Ecto neural progenitor cell (in vitro differentiated cells): ENCODE measurements at regions not wholly inside any gene's neighbourhood (a gene's known extent, or its start where the extent isn't known, plus 50 kb on each side); places are given as distances from the start of the nearest gene placed in this dataset.

Experiments
- DNase-seq: peaks from one replicate; pipeline ENCODE4 v3.0.0-alpha.2; 2018; ENCODE audit warnings: low spot score

DNA sequence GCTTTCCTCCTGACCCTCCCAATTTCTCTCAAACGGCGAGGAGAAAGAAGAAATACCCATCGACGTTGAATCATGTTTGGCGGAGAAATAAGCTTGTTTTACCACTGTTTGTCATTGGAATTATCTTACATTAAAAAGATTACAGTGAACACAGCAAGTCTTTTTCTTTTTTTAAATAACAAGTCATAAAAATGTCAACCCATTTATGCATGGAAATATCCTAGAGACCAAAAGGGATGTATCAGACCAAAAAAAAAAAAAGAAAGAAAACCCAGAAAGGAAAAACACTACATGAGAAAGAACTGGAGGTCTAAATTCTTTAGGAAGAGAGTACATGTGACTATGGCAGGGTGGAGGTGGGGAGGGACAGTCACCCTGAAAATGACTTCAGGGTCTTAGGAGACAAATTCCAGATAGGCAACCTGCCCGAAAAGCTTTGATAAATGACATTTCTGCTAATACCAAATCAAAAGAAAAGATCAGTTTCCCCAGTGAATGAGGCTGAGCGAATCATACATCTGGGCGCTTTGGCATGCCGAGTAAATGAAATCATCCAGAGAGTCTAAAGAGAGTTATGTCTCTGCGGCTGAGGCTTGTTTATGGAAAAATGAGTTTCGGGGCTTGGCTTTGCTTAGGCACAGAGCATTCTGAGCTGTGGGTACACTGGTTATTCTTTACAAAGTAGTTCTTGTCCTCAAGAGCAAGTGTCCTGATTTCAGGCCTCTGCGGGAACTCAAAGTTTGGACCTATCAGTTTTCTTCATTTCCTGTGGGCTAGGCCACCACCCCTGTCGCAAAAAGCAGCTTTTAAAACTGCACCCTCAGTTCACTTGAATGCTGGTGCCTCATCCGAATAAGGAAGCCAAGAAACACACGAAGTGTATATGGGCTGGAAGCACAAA lies 110.1 kb upstream of the TGFBR2 start:
- DNase-seq = no peak

GRCh38 chr3:30498587-30498967 lies 107.8 kb upstream of the TGFBR2 start:
- no peak for DNase-seq

DNA sequence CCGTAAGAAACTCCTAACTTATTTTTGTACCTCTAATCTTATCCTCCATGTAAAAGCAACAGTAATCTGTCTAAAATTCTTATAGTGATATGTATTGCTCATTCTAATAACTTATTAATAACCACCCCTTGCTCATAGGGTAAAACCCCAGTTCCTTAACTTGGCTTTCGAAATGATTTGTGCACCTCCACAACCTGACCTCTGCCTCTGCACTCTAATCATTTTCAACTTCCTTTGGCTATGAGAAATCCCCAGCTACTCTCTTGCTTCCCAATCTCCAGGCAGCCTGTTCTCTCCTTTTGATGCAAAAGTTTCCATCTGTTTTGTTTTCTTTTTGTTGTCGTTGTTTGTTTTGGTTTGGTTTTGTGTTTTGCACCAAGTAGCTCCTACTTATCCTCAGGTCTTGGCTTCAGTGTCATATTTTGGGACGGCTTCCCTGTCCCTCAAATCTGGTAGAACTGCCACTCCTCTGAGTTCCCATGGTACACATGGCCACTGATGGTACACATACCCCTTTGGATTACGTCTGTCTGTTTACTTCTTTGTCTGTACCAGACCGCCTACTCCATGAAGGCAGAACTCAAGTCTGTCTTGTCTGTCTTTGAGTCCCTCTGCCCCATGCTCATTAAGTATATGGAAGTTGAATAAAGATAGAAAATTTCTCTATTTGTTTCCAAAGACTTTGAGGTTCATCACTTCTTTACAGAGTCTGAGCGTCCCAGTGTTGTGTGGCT lies 105.6 kb upstream of the TGFBR2 start:
- DNase-seq = no peak

GRCh38 chr3:30501526-30501925 lies 104.9 kb upstream of the TGFBR2 start:
- DNase-seq = no peak

DNA sequence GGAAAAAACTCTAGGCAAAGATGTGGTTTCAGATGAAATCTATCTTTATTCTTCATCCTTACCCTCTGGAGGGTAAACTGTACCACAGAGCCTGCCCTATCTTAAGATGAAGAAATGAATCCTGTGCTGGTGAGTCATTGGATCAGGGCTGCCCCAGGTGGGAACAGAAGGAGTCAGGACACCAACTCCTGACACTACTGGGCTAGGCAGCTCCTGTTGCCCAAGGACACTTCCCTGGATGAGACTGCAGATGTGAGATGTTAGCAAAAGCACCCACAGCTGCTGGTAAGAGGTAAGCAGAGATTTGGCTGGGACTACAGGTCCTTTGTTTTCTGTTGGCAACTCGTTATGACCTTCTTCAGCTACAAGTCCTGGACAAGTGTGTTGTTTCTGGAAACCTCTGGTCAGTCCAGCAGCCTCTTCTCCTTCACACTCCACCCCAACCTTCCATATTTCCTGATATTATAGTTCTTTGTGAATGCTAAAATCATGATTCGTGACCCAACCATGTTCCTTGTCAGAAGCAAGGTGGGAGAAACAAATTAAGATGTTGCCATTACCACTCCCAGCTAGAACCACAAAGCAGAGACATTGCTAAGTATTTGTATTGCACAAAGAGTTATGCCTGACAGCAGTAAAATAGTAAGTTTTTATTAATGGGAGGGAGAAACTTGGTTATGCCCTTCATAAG lies 104.2 kb upstream of the TGFBR2 start:
- DNase-seq = no peak

GRCh38 chr3:30502742-30503073 lies 103.7 kb upstream of the TGFBR2 start:
- DNase-seq = no peak

DNA sequence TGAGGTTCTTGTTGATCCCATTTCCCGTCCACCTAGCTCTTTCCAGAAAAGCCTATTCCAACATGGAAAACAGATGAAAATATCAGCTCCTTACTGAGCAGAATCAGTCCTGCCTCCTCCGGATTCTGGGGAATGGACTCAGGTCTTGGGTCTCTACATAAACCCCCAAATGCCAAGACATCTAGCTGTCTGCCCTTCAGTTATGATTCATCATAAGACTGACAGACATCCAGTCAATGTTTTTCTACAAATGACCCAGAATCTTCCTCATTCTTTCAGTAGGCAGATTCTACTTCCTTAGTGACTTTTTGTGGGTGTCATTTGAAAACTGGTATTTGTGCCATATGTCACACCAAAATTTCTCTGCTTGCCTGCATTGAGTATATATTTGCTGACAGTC lies 103.0 kb upstream of the TGFBR2 start:
- no peak for DNase-seq

DNA sequence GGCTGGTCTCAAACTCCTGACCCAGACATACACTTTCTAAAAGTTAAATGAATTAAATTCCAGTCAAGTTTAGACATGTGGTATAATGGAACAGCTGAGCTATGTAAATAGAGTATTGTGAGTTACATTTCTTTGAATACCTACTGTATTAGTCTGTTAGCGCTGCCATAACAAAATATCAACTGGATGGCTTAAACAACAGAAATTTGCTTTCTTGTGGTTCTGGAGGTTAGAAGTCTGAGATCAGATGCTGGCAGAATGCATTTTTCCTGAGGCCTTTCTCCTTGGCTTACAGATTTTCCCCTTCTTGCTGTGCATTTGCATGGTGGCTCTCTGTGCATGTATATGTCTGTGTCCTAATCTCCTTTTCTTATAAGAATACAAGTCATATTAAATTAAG lies 101.5 kb upstream of the TGFBR2 start:
- DNase-seq = no peak

- DNase-seq = no peak
Observed at GRCh38 chr3:30505866-30506520, 100.4 kb upstream of the TGFBR2 start.

GRCh38 chr3:30508339-30508738 lies 98.1 kb upstream of the TGFBR2 start:
- no peak for DNase-seq

DNA sequence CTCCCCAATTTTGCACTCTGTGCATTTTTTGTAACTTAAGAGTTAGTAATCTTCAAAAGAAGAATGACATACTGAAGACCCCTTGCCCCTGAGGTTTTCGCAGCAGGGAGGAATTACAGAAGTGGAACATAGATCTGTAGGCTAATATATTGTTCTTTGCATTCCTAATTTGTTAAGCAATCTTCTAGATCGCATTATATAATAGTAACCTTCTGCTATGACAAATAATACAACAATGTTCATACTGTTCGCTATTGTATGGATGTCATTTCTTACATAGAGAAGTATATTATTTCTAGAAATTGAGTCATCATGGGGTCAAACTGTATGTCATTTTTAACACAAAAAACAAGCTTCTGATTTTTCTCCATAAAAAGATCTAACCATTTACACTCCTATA lies 95.8 kb upstream of the TGFBR2 start:
- no peak for DNase-seq

- DNase-seq = no peak
Observed at GRCh38 chr3:30511524-30512251, 94.7 kb upstream of the TGFBR2 start.

DNA sequence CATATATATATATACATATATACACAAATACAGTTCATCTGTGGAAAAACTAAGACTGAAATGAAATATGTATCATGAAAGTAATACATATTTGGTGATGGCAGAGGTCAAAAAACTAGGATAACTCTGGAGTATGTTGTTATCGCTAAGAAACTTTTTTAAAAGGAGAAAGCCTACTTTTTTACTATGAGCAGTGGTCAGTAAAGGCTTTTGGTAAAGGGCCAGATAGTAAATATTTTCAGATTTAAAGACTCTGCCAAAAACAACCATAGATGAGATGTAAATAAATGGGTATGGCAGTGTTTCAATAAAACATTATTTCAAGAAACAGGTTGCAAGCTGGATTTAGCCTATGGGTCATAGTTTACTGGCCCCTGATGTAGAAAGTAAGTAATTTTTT lies 93.8 kb upstream of the TGFBR2 start:
- DNase-seq = no peak

GRCh38 chr3:30513374-30514152 lies 92.8 kb upstream of the TGFBR2 start:
- DNase-seq = no peak

GRCh38 chr3:30516238-30516637 lies 90.2 kb upstream of the TGFBR2 start:
- DNase-seq = no peak

- DNase-seq = no peak
Observed at GRCh38 chr3:30518181-30518864, 88.1 kb upstream of the TGFBR2 start.

GRCh38 chr3:30518872-30519271 lies 87.5 kb upstream of the TGFBR2 start:
- DNase-seq = no peak

DNA sequence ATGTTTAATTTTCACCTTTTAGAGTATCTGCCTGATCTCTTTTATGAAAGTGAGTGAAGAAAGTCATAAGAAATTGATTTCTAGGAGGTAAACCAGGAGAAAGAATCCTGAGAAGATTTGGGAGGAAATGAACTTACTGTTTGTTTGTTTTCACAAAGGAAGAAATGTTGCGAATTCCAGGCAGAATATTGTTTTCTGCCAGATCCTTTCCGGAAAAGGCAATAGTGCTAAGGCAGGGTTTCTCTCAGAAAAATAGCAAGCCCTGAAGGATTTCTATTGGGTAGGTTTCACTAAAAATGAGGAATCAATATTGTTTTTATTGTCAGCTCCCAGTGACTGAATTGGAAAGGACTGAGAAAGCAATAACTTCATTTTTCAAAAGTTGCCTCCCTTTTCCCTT lies 85.7 kb upstream of the TGFBR2 start:
- no peak for DNase-seq

- DNase-seq = no peak
Observed at GRCh38 chr3:30521156-30521715, 85.2 kb upstream of the TGFBR2 start.

DNA sequence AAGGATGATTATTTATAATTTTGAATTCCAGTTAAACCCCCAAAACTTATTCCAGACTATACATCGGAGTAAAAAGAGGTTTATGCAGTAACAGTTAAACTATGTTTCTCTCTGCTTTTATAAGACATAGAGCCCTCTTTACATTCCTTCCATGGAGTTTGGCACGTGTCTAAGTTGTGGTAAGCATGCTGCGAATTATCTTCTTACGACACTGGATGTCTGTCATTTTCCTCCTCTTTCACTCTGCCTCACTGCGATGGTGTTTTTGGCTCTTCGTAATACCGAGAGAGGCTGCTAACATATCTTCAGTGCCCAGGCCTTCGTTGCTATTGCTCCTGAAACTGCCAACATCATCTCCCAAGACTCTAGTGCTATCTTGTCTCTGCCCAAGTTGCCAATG lies 83.9 kb upstream of the TGFBR2 start:
- DNase-seq = no peak
